Neural progenitor cell (in vitro differentiated cells): ENCODE measurements at regions not wholly inside any gene's neighbourhood (a gene's known extent, or its start where the extent isn't known, plus 50 kb on each side); places are given as distances from the start of the nearest gene placed in this dataset.

Source experiments
- DNase-seq: peaks from one replicate; pipeline ENCODE4 v3.0.0-alpha.2; 2016; ENCODE audit warnings: low spot score
- H2AFZ ChIP-seq: fragments of 200-600 bp; sonication (generic); replicated peaks from 2 replicates; pipeline ENCODE4 v1.6.1; 2016; ENCODE audit warnings: antibody characterized with exemption
- H3F3A ChIP-seq: fragments of 200-600 bp; sonication (generic); 2 replicates; pipeline ENCODE4 v1.6.1; 2016; ENCODE audit warnings: antibody characterized with exemption, low read depth
- H3K27ac ChIP-seq: fragments of 200-600 bp; sonication (generic); 2 replicates; pipeline ENCODE4 v1.5.1; 2016; ENCODE audit warnings: mild to moderate bottlenecking
- H3K27me3 ChIP-seq: fragments of 200-600 bp; sonication (generic); 2 replicates; pipeline ENCODE4 v1.6.1; 2016; ENCODE audit warnings: mild to moderate bottlenecking, moderate library complexity
- H3K36me3 ChIP-seq: fragments of 200-600 bp; sonication (generic); 2 replicates; pipeline ENCODE4 v1.5.1; 2016
- H3K4me1 ChIP-seq: fragments of 200-600 bp; sonication (generic); 2 replicates; pipeline ENCODE4 v1.6.1; 2016; ENCODE audit warnings: mixed run types
- H3K4me2 ChIP-seq: fragments of 200-600 bp; sonication (generic); 2 replicates; pipeline ENCODE4 v1.6.1; 2016
- H3K4me3 ChIP-seq: fragments of 200-600 bp; sonication (generic); 2 replicates; pipeline ENCODE4 v1.5.1; 2016
- H3K79me2 ChIP-seq: fragments of 200-600 bp; sonication (generic); 2 replicates; pipeline ENCODE4 v1.6.1; 2016; ENCODE audit warnings: low read depth
- H3K9ac ChIP-seq: fragments of 200-600 bp; sonication (generic); 2 replicates; pipeline ENCODE4 v1.6.1; 2016
- H3K9me3 ChIP-seq: fragments of 200-600 bp; sonication (generic); 2 replicates; pipeline ENCODE4 v1.5.1; 2016; ENCODE audit warnings: low read depth
- H4K20me1 ChIP-seq: fragments of 200-600 bp; sonication (generic); 2 replicates; pipeline ENCODE4 v1.6.1; 2016; ENCODE audit warnings: low read depth
- H3K27ac Mint-ChIP-seq: 3 replicates; pipeline ENCODE4 v1.8.0; 2021; ENCODE audit warnings: mixed read lengths
- H3K27me3 Mint-ChIP-seq: 2 replicates; pipeline ENCODE4 v1.8.0; 2022; ENCODE audit warnings: low read depth, mild to moderate bottlenecking, inconsistent platforms, moderate library complexity, mixed read lengths; ENCODE audit not compliant: insufficient read depth
- H3K36me3 Mint-ChIP-seq: 3 replicates; pipeline ENCODE4 v1.8.0; 2021; ENCODE audit warnings: mixed read lengths
- H3K4me1 Mint-ChIP-seq: 3 replicates; pipeline ENCODE4 v1.8.0; 2021; ENCODE audit warnings: mixed read lengths
- H3K4me3 Mint-ChIP-seq: 3 replicates; pipeline ENCODE4 v1.8.0; 2021; ENCODE audit warnings: mild to moderate bottlenecking, moderate library complexity, mixed read lengths
- H3K9me3 Mint-ChIP-seq: 3 replicates; pipeline ENCODE4 v1.8.0; 2020; ENCODE audit warnings: mixed read lengths
- EZH2 ChIP-seq: fragments of 200-600 bp; sonication (generic); IDR thresholded peaks from 2 replicates; pipeline ENCODE4 v1.6.1; 2017; ENCODE audit warnings: antibody characterized with exemption, mild to moderate bottlenecking, moderate library complexity
- EZH2phosphoT487 ChIP-seq: fragments of 200-600 bp; sonication (generic); IDR thresholded peaks from 2 replicates; pipeline ENCODE4 v1.6.1; 2017; ENCODE audit warnings: antibody characterized with exemption
- TF ChIP-seq, protein P1 (sequence below): fragments of 200-600 bp; sonication (generic); IDR thresholded peaks from 2 replicates; pipeline ENCODE4 v1.5.1; 2017; ENCODE audit warnings: antibody characterized with exemption, mild to moderate bottlenecking

DNA sequence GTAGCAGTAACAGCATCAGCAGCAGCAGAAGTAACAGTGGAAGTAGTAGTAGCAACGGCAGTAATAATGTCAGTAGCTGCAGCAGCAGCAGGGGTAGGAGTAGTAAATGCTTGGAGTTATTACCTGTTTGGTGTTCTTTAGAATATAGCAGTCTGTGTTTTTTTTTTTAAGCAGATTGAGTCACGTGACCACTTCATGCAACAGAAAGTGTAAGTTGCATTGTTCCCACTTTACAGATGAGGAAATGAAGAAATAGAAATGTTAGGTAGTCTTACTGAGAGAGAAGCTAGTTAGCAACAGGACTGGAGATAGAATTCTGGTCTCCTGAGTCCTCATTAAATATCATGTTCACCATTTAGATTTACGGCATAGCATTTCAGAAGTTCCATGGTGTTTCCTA, 358.2 kb downstream of the HAPSTR1 start:
- no peak for TF ChIP-seq EZH2
- TF ChIP-seq, protein P1, sequence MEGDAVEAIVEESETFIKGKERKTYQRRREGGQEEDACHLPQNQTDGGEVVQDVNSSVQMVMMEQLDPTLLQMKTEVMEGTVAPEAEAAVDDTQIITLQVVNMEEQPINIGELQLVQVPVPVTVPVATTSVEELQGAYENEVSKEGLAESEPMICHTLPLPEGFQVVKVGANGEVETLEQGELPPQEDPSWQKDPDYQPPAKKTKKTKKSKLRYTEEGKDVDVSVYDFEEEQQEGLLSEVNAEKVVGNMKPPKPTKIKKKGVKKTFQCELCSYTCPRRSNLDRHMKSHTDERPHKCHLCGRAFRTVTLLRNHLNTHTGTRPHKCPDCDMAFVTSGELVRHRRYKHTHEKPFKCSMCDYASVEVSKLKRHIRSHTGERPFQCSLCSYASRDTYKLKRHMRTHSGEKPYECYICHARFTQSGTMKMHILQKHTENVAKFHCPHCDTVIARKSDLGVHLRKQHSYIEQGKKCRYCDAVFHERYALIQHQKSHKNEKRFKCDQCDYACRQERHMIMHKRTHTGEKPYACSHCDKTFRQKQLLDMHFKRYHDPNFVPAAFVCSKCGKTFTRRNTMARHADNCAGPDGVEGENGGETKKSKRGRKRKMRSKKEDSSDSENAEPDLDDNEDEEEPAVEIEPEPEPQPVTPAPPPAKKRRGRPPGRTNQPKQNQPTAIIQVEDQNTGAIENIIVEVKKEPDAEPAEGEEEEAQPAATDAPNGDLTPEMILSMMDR, result no peak
- no peak for TF ChIP-seq EZH2phosphoT487
- H3K27ac ChIP-seq, result no peak overlapping the region
- H3F3A ChIP-seq, result no peaks in the 10 kb centered on the region
- H3K36me3 ChIP-seq, result no peaks in the 10 kb centered on the region
- no peaks in the 10 kb centered on the region for H3K9me3 ChIP-seq
- H3K4me2 ChIP-seq, result no peak overlapping the region
- DNase-seq, result no peak
- no peak overlapping the region for H3K27ac Mint-ChIP-seq
- peaks cover 4% of the 10 kb centered on the region for H3K4me1 ChIP-seq
- no peak overlapping the region for H2AFZ ChIP-seq
- H3K9me3 Mint-ChIP-seq, result peaks cover under 1% of the 10 kb centered on the region
- no peak overlapping the region for H3K9ac ChIP-seq
- no peaks in the 10 kb centered on the region for H3K27me3 ChIP-seq
- no peak overlapping the region for H3K4me3 Mint-ChIP-seq
- H4K20me1 ChIP-seq, result no peaks in the 10 kb centered on the region
- no peaks in the 10 kb centered on the region for H3K79me2 ChIP-seq
- H3K4me1 Mint-ChIP-seq, result peaks cover 12% of the 10 kb centered on the region
- no peak overlapping the region for H3K4me3 ChIP-seq
- H3K27me3 Mint-ChIP-seq, result peaks cover 5% of the 10 kb centered on the region
- no peaks in the 10 kb centered on the region for H3K36me3 Mint-ChIP-seq

DNA sequence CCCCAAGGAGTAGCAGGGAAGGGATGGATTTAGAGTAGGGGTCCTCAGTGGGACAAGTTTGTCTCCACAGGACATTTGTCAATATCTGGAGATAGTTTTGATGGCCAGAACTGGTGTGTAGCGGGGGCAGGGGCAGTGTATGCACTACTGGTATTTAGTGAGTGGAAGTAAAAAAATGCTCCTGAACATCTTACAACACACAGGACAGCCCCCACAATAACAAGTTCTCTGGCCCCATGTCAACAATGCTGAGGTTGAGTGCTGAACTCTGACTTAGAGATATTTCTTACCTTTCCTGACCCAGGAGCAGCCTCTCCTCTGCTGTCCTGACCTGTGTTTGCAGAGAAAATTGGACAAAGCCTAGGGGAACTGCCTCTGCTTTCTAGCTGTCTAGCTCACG, 365.8 kb downstream of the HAPSTR1 start:
- Mint-ChIP-seq H3K36me3 (no peaks in the 10 kb centered on the region), H3K27ac (no peak overlapping the region), H3K9me3 (peaks cover 4% of the 10 kb centered on the region), H3K4me1 (no peaks in the 10 kb centered on the region), H3K4me3 (no peak overlapping the region), H3K27me3 (peaks cover 2% of the 10 kb centered on the region)
- DNase-seq, result no peak
- no peak for TF ChIP-seq EZH2phosphoT487
- TF ChIP-seq, protein P1, result no peak
- TF ChIP-seq EZH2, result no peak
- no peak overlapping the region for H3K4me3 ChIP-seq
- no peaks in the 10 kb centered on the region for H3K36me3 ChIP-seq
- no peaks in the 10 kb centered on the region for H3K9me3 ChIP-seq
- H3K4me2 ChIP-seq, result no peak overlapping the region
- H3K79me2 ChIP-seq, result no peaks in the 10 kb centered on the region
- H2AFZ ChIP-seq, result no peak overlapping the region
- no peaks in the 10 kb centered on the region for H3F3A ChIP-seq
- H3K4me1 ChIP-seq, result no peaks in the 10 kb centered on the region
- H3K27ac ChIP-seq, result no peak overlapping the region
- H3K9ac ChIP-seq, result no peak overlapping the region
- no peaks in the 10 kb centered on the region for H3K27me3 ChIP-seq
- H4K20me1 ChIP-seq, result no peaks in the 10 kb centered on the region

DNA sequence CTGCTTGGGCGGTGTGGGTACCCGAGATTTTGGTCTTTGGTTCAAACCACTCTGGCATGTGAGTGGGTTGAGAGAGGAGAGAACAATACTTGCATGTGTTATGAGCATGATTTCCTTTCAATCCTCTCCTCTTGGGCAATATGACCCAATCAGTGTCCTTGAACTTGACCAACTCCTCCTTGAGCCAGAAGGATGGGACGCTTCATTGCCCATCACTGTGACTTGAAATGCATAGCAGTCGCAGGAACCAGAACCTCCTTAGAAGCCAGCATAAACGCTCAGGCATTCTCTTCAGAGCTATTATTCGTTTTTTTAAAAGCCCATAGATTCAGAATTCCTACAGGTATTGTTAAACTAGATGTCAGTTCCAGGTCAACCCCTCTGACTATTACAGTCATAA, 367.4 kb downstream of the HAPSTR1 start:
- no peaks in the 10 kb centered on the region for H3K79me2 ChIP-seq
- H3K27ac ChIP-seq, result no peak overlapping the region
- Mint-ChIP-seq H3K27ac (no peak overlapping the region), H3K4me3 (no peak overlapping the region), H3K27me3 (no peaks in the 10 kb centered on the region), H3K9me3 (peaks cover 4% of the 10 kb centered on the region), H3K36me3 (no peaks in the 10 kb centered on the region), H3K4me1 (no peaks in the 10 kb centered on the region)
- no peak for TF ChIP-seq EZH2
- TF ChIP-seq EZH2phosphoT487, result no peak
- TF ChIP-seq, protein P1, result no peak
- no peaks in the 10 kb centered on the region for H3F3A ChIP-seq
- H3K4me1 ChIP-seq, result no peaks in the 10 kb centered on the region
- DNase-seq, result no peak
- H3K4me2 ChIP-seq, result no peak overlapping the region
- H3K4me3 ChIP-seq, result no peak overlapping the region
- no peak overlapping the region for H3K9ac ChIP-seq
- H2AFZ ChIP-seq, result no peak overlapping the region
- no peaks in the 10 kb centered on the region for H4K20me1 ChIP-seq
- no peaks in the 10 kb centered on the region for H3K27me3 ChIP-seq
- H3K9me3 ChIP-seq, result no peaks in the 10 kb centered on the region
- no peaks in the 10 kb centered on the region for H3K36me3 ChIP-seq

DNA sequence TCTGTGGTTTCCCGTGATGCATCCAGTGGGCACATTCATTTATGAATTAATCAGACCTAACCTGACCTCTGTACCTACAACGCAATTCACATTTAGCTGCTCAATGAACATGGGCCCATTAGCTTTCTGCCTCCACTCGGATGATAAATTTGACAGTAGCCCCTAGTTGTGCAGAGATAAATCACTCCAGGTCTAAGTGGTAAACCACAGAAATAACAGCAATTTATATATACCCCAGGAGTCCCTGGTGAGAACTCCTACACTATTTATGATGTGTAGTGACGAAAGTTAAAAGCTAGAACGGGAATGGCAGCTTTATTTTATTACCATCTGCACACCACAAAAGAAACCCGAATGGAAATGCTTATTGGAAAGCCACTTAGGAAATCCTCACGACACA, 371.5 kb downstream of the HAPSTR1 start:
- Histone ChIP-seq H3K4me3 (no peak overlapping the region), H3K4me1 (no peaks in the 10 kb centered on the region), H3K27me3 (no peaks in the 10 kb centered on the region), H3K4me2 (no peak overlapping the region), H3F3A (no peaks in the 10 kb centered on the region), H3K79me2 (no peaks in the 10 kb centered on the region), H3K9ac (no peak overlapping the region), H3K9me3 (no peaks in the 10 kb centered on the region), H2AFZ (no peak overlapping the region), H3K27ac (no peak overlapping the region), H3K36me3 (no peaks in the 10 kb centered on the region), H4K20me1 (no peaks in the 10 kb centered on the region)
- no peak overlapping the region for H3K4me3 Mint-ChIP-seq
- H3K27ac Mint-ChIP-seq, result no peak overlapping the region
- H3K9me3 Mint-ChIP-seq, result no peaks in the 10 kb centered on the region
- DNase-seq, result no peak
- no peaks in the 10 kb centered on the region for H3K4me1 Mint-ChIP-seq
- TF ChIP-seq EZH2phosphoT487 (no peak), EZH2 (no peak)
- TF ChIP-seq, protein P1, result no peak
- no peaks in the 10 kb centered on the region for H3K36me3 Mint-ChIP-seq
- no peaks in the 10 kb centered on the region for H3K27me3 Mint-ChIP-seq
